C4-2B (cell line): ENCODE measurements at regions not wholly inside any gene's neighbourhood (a gene's known extent, or its start where the extent isn't known, plus 50 kb on each side); places are given as distances from the start of the nearest gene placed in this dataset.

Source experiments
- H3K27ac ChIP-seq: fragments of 450-650 bp; 2 replicates; pipeline ENCODE4 v1.5.1; 2017
- ZFX ChIP-seq: fragments of 450-650 bp; IDR thresholded peaks from 2 replicates; pipeline ENCODE4 v1.6.1; 2017
- TF ChIP-seq, protein P1 (sequence below): fragments of 450-650 bp; conservative IDR thresholded peaks from 2 replicates; pipeline ENCODE4 v1.5.1; 2017; ENCODE audit warnings: mild to moderate bottlenecking

DNA sequence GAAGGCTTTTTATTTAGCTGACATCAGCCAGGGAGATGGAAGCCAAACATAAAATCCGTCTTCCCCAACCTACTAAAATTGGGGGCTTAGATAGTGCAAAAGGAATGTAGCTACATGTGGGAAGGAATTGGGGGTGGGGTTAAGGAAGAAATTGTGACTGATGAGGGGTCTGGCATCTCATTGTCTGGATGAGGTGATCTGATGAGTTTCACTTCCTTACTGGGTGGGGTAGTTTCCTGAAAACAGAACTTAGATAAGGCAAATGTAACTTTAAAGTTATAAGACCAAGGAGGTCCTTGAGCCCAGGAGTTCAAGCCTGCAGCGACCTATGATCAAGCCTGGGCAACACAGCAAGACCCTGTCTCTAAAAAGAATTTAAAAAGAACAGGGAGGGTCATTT, 105.5 kb upstream of the NEIL3 start:
- TF ChIP-seq ZFX = no peak
- TF ChIP-seq, protein P1, sequence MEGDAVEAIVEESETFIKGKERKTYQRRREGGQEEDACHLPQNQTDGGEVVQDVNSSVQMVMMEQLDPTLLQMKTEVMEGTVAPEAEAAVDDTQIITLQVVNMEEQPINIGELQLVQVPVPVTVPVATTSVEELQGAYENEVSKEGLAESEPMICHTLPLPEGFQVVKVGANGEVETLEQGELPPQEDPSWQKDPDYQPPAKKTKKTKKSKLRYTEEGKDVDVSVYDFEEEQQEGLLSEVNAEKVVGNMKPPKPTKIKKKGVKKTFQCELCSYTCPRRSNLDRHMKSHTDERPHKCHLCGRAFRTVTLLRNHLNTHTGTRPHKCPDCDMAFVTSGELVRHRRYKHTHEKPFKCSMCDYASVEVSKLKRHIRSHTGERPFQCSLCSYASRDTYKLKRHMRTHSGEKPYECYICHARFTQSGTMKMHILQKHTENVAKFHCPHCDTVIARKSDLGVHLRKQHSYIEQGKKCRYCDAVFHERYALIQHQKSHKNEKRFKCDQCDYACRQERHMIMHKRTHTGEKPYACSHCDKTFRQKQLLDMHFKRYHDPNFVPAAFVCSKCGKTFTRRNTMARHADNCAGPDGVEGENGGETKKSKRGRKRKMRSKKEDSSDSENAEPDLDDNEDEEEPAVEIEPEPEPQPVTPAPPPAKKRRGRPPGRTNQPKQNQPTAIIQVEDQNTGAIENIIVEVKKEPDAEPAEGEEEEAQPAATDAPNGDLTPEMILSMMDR = no peak
- H3K27ac ChIP-seq = no peak overlapping the region

DNA sequence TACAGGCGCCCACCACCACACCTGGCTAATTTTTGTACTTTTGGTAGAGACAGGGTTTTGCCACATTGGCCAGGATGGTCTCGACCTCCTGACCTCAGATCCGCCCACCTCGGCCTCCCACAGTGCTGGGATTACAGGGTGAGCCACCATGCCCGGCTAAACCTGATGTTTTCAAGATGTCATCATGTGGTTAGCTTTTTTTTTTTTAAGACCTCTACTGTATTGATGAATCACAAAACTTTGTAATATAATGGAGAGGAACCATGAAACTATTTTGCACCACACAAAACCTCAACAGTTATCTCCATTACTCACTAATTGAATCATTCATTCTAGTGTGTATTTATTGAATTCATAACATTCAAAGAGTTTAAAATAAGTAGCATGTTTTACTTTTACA, 94.7 kb upstream of the NEIL3 start:
- no peak overlapping the region for H3K27ac ChIP-seq
- TF ChIP-seq, protein P1 = no peak
- TF ChIP-seq ZFX = no peak

DNA sequence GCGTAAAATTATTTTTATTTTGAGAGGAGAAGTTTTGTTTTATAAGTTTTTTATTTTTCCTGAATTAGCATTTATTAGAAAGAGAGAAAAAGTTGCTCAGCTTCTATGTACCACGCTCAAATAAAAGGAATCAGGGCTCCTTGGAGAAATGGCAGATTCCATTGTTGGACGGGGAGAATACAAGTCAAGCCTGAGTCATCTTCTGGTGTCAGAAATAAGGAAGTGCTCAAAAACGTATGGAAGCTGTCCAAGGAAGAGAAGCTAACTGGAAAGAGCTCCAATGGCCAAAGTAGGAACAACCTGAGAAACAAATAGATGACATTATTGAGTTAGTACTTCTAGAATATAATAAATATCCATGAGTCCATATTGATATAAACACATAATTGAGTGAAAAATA, 89.3 kb upstream of the NEIL3 start:
- H3K27ac ChIP-seq = no peak overlapping the region
- TF ChIP-seq ZFX = no peak
- TF ChIP-seq, protein P1 = no peak

DNA sequence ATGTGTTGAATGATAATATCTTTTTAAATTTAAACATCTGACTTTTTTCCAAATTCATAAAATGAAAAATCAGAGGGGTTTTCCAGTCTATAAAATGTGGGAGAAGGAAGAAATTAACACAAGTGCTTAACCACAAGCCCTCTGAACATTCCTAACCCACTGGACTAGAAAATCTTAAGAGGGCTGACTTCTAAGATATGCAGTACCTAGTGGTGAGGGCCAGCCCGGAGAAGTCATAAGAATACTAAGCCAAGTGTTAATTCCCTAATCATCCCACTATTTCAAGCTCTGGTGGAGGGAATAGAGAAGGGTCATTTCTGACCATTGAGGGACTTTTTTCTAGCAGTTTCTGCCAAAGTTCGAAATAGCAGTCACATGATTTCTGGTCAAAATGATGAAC, 86.9 kb upstream of the NEIL3 start:
- H3K27ac ChIP-seq = no peak overlapping the region
- TF ChIP-seq, protein P1 = no peak
- no peak for TF ChIP-seq ZFX

DNA sequence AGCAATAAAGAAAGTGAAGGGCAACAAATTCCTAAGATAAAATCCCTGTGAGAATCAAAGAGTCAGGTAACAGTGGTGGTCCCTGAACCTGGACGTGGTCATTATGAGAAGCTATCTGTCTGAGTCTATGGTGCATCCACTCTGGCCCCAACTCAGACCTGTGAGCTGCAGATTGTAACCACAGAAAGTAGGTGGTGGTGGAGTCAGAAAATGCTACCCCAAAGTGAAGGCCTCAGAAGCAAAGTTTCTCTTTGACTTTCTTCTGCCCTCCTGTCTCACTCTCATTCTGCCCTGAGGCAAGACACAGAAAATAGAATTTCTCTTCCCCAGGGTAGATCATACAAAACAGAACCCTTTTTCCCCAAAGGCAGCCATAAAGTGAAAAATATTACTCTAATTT, 84.1 kb upstream of the NEIL3 start:
- H3K27ac ChIP-seq = no peak overlapping the region
- TF ChIP-seq ZFX = no peak
- TF ChIP-seq, protein P1 = no peak

DNA sequence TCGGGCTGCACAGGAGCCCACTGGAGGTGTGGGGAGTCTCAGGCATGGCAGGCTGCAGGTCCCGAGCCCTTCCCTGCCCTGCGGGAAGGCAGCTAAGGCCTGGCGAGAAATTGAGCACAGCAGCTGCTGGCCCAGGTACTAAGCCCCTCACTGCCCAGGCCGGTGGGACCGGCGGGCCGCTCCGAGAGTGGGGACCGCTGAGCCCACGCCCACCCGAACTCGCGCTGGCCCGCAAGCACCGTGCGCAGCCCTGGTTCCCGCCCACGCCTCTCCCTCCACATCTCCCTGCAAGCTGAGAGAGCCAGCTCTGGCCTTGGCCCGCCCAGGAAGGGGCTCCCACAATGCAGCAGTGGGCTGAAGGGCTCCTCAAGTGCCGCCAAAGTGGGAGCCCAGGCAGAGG, 82.0 kb upstream of the NEIL3 start:
- H3K27ac ChIP-seq = no peak overlapping the region
- TF ChIP-seq, protein P1 = no peak

DNA sequence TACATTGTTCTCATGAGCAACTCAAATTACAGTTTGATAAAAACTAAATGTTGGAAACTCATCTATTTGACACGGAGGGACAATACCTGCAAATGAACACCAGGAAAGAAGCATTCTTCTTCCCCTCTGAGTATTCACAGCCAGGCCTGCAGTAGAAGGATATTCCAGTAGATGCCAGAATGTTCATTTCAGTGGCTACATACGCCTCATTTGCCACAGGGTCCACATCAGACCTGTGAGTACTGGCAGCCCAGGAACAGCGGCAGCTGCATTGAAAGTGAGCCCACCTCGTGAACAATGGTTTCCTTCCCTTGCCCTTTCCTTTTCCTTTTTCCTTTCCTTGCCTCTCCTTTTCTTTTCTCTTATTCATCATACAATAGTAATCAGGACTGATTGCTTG, 81.1 kb upstream of the NEIL3 start:
- TF ChIP-seq, protein P1 = no peak
- TF ChIP-seq ZFX = no peak
- no peak overlapping the region for H3K27ac ChIP-seq
